Choroid plexus epithelial cell (primary cell): ENCODE measurements at regions not wholly inside any gene's neighbourhood (a gene's known extent, or its start where the extent isn't known, plus 50 kb on each side); places are given as distances from the start of the nearest gene placed in this dataset.

Experiments used
- DNase-seq: peaks from one replicate; pipeline ENCODE4 v3.0.0-alpha.2; 2010; ENCODE audit warnings: low read depth
- H3K4me3 ChIP-seq: 2 replicates; pipeline ENCODE4 v1.5.1; 2011; ENCODE audit warnings: low read depth, mild to moderate bottlenecking, control low read depth, low read length, moderate library complexity
- CTCF ChIP-seq: conservative IDR thresholded peaks from 2 replicates; pipeline ENCODE4 v1.5.1; 2011; ENCODE audit warnings: low read depth, mild to moderate bottlenecking, control low read depth, inconsistent platforms, low read length, moderate library complexity

GRCh38 chr14:55930016-55930784 is 188.0 kb upstream of the PELI2 start:
- TF ChIP-seq CTCF = no peak
- H3K4me3 ChIP-seq = no peak overlapping the region
- DNase-seq = no peak

DNA sequence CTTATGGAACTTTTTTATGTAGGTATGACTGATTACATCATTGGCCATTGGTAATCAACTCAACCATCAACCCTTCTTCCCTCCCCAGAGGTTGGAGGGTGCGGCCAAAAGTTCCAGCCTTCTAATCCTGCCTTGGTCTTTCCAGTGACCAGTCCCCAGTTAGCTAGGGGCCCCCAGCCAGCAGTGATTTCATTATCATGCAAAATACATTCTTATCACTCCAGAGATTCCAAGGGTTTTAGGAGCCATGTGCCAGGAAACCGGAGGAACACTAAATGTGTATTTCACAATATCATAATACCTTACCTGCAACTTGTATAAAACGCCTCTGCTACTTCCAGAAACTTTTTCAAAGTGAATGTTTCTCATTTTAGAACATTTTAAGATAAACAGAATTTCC is 181.5 kb upstream of the PELI2 start:
- no peak for TF ChIP-seq CTCF
- no peak for DNase-seq

DNA sequence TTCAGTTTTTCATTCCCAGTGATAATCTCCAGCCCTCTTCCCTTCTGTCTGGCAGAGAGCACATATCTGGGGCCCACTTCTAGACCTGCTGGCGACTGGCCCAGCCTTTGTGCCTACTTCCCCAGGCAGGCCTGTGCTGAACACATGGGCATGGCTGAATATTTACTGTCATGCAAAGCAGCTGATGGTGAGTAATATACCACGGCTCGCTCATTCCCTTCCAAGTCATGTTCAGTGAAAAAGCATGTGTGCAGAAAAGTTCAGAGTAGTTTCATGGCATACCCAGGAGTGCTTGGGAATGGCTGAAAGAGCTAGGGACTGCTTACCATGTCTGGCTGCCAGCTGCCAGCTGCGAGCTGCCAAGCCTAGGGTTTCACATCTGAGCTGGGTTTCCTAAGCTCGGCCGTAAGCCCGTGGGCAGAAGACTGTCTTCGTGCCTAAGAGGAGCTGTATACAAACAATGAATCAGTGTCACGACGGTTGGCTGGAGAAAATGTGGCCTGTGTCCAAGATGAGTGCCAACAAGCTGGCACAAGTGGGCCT is 179.9 kb upstream of the PELI2 start:
- no peak for DNase-seq
- no peak overlapping the region for H3K4me3 ChIP-seq
- no peak for TF ChIP-seq CTCF

More for the DNA sequence above, 181.5 kb upstream of the PELI2 start:
- no peak overlapping the region for H3K4me3 ChIP-seq

DNA sequence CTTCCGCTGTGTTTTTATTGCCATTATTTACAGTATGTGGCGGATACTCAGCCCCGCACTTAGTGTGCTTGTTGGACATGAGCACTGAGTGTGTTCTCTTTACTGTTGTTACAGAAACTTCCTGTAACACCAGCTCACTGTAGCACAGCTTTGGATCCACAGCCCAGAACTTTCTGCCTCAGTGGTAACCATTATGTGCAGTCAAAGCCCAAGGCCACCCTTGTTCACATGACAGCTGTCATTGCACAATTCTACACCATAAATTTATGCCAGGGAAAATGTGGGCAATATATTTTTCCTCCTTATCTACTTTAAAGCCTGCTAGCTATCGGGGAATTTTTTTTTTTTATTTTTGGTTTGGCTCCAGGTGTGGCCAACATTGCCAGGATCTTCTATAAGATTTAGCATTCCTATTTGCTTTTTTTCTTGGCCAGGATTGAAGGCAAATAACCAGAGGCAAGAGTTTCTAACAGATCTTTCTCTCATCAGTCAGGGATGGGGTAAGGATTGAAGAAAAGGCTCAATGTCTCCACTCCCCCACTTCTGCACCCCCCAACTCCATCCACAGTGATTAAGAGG is 176.0 kb upstream of the PELI2 start:
- no peak for TF ChIP-seq CTCF
- no peak for DNase-seq
- no peak overlapping the region for H3K4me3 ChIP-seq

GRCh38 chr14:55942826-55943225 is 175.4 kb upstream of the PELI2 start:
- no peak for TF ChIP-seq CTCF
- DNase-seq = no peak
- no peak overlapping the region for H3K4me3 ChIP-seq

- no peak overlapping the region for H3K4me3 ChIP-seq
- DNase-seq = no peak
- no peak for TF ChIP-seq CTCF
Observed at GRCh38 chr14:55944757-55945156, 173.5 kb upstream of the PELI2 start.
